CD4-positive, alpha-beta T cell treated with Interleukin-21 for 1 hour (primary cell): ENCODE measurements at regions not wholly inside any gene's neighbourhood (a gene's known extent, or its start where the extent isn't known, plus 50 kb on each side); places are given as distances from the start of the nearest gene placed in this dataset.

Experiments
- DNase-seq: peaks from one replicate; pipeline ENCODE4 v3.0.0-alpha.2; 2020

DNA sequence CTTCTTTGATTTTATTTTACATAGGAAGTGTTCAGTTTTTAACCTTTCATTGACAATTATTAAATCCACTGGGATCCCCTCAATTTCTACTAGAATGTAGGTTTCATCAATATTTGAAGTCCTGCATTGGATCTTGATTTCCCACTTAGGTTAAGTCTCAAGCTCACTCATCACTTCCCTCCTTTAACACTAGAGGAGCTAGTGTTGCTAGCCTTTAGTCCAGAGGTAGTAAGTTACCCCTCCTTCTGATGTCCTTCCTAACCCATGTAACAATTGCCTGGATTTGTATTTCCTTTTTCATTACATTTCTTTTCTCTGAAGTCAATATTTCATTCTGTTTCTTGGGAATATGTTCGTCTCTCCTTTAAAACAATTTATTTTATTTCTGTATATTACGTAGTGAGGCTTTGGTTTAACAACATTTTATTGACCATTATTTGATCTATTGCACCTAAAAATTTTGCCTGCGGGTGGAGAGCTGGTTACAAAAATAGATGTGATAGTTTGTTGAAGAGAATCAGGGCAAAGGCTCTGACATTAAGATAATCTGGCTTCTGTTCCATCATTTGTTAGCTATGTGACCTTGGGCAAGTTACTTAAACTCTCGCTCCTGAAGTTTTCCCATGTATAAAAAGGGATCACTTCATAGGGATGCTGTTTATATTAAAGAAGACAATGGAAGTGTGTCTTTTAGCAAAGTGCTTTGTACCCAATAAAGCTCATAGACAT lies 833.0 kb downstream of the SLC4A3 start:
- DNase-seq: no peak

DNA sequence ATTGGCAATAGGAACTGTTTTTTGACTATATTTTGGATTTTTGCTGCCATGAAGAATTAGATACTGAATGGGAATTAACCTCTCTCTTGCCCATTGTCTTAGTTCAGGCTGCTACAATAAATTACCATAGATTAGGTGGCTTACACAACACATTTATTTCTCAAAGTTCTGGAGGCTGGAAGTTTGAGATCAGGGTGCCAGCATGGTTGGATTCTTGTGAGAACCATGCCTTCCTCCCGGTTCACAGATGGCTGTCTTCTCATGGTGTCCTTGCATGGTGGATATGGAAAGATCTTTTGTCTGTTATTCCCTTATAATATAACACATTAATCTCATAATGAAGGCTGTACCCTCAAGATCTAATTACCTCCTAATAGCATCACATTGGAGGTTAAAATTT lies 836.4 kb downstream of the SLC4A3 start:
- no peak for DNase-seq

DNA sequence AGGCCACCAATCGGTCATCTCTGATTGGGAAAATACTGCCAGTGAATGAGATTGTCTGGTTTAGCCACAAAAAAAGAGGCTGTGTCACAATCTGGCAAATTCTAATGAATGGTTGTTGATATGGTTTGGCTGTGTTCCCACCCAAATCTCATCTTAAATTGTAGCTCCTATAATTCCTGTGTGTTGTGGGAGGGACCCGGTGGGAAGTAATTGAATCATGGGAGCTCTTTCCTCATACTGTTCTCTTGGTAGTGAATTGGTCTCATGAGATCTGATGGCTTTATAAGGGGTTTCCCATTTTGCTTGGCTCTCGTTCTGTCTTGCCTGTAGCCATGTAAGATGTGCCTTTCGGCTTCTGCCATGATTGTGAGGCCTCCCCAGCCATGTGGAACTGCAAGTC lies 838.3 kb downstream of the SLC4A3 start:
- DNase-seq: no peak

DNA sequence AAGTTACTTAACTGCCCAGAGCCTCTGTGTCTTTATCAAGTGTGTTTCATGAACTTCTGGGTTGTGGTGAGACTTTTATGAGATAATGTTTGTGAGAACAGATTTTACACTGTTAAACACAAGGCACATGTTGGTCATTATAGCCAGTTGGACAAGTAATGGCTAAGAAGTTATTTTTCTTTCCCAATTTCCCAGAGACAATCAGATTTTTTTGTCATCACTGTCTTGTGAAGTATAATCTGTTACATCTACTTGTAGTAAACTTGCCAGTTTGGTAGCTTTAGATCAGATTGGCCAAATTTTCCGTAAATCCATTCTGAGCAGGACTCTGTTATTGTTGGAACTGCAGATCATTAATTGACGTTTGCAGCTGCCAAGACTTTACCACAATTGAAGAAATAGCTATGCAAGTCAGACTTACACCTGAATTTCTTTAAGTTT lies 838.8 kb downstream of the SLC4A3 start:
- no peak for DNase-seq

DNA sequence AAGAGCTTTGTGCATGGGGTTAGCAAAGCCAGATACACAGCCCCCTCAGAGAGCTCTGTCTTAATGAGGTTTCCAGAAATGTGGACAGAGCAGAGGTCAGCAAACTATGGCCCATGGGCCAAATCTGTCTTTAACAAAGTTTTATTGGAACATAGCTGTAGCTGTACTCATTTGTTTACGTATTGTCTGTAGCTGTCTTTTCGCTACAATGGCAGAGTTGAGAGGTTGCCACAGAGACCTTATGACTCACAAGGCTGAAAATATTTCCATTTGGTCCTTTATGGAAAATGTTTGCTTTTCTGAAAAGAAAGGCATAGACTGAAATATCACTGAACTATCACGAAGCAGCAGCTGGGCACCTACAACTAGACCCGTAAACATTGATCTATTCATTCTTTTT lies 841.8 kb downstream of the SLC4A3 start:
- no peak for DNase-seq

DNA sequence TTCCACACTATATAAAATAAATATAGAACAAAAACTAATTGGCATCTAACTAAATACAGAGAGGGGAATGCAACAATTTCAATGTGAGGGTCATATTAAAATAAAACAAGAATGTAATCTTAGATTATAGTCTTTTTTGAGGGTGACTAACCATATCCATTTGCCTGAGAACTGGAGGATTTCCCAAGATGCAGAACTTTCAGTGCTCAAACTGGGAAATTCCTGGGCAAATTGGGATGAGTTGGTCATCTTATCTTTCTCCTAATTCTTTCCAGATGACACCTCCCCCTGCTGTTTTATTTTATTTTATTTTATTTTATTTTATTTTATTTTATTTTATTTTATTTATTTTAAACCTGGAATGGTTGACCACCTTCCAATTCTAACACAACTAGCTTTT lies 846.2 kb downstream of the SLC4A3 start:
- DNase-seq: no peak

DNA sequence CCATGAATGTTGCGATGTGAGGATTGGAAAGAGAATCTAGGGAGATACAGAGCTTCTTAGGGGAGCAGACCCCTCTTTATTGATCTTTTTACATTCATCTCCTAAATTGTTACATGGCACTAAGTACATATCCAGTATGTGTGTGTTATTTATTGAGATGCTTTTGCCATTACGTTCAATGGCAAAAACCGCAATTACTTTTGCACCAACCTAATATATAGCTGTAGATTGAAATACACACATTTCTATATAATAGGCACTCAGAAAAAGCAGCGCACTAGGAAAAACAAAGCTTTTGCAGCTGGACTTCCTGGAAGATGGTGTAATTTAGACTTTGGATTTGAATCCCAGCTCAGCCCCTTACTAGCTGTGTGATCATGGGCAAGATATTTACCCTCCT lies 849.4 kb downstream of the SLC4A3 start:
- no peak for DNase-seq

DNA sequence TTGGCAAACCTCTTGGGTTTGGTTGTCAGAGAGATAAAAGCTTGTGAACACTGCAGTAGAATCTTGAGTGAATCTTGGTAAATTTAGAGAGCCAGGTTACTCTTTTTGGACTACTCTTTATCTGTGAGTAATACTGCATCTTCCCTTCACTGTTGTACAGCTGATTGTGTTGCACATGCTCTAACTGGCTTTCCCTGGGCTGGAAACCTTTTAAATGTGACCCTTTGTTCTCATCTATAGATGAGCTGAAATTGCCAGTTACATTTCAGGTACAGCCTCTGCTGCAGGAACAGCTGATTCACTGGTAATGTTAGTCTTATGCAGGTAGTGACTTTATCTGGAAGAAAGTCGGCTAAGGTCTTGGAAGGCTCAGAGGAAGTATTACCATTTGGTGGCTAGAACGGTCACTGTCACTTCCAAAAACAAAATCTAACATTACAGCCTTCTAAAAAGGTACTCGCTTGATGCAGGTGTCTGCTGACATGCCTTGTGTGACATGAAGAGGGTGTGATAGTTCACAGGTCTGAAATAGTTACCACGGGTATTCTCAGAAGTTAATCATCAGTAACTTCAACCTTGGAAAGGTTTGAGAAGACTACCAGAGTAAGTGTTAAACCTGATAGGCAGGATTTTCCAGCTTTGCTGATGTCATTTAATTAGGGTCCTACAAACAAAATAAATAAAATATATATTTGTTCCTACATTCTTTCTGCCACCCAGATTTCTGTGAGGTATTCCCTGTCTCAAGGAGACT lies 851.1 kb downstream of the SLC4A3 start:
- DNase-seq: no peak

DNA sequence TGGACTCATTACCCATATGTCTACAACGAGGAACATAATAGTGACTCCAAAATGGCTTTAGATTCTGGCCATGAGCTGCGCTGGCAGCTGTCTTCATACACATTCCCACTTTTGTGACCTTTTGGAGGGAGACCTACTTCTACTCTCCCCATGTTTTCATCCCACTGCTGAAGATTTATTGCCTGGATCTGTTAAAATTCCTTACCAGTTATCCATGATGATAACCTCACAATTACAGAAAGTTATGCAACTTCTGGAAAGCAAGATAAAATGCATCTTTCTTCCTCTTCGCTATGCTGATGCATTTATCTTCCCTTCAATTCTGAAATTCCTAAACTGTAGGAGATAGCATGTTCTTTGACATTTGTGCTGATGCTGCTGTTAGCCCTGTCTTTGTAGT lies 855.3 kb downstream of the SLC4A3 start:
- DNase-seq: no peak

DNA sequence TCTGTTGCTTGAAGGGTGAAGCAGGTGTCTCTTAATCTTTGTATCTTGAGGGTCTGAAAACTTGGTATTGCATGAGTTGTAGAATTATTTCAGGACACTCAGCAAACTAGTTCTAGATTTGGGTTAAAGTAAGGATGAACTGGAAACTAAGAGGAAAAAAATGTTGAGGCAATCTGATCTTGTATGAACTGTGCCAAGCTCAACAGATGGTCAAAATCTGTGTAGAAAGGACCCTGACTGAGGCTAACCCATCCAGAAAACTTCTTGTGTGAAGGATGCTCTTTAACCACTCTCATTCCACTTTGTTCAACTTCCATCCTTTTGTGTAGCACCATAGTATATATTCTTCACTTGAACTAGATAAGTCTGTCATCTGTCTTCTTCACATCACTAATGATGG lies 861.7 kb downstream of the SLC4A3 start:
- DNase-seq: no peak

DNA sequence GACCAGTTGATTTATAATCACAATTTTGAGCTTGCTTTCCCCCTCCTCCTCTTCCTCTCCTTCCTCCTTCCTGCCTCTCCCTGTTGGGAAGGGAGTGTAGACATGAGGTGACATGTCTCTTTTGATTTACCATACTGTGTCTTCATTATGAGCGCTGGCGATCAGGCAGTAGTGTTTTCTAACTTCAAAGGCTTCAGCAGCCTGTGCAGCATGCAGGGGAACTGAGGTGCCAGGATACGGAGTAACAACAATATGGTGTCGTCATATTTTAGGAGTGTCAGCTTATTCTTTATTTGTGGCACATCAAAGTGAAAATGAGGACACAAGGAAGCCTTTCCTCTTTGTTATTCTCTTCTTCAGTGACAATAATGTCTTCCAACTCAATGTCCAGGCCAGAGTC lies 864.2 kb downstream of the SLC4A3 start:
- no peak for DNase-seq

DNA sequence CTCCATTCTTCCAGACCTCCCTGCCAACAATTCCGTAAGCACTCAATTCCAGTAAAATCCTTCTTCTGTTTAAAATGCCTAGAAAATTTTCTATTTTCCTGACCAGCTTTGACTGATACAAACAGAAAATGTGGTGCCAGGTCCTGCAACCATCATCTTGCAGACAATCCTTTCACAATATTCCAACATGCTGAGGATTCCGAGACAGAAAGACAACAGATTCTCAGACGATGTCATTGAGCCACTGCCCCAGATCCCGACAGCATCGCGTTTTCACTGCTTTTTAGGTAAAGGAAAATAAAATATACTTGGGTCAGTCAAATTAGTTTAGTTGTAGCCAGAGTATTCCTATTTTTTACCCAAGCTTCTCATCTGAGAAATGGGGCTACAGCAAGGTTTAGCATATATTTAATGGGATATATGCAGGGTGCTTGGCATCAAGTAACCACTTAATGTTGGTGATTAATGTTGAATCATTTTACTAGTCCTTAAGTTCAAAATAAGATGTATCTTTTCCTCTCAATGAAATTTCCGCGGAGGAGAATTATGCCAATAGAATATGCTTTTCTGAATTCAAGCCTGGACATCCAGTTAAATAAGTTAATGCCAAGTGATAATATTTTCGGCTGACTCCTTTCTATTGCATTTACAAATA lies 866.6 kb downstream of the SLC4A3 start:
- no peak for DNase-seq

DNA sequence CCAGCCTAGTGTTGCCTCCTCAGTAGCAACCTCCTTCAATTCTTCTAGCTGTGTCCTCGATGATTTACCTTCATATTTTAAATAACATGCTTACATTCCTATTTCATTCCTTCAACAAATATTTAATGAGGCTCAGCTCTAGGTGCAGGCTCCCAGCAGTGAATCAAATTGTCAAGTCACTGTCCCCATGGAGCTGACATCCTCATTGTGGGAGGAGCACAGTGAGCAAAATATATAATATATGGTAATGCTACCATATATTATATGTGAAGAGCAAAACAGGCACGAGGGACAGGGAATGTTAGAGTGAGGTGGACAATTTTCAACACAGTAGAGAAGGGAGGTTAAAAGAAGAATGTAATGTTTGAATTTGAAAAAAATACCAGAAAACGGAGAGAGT lies 869.1 kb downstream of the SLC4A3 start:
- DNase-seq: no peak

DNA sequence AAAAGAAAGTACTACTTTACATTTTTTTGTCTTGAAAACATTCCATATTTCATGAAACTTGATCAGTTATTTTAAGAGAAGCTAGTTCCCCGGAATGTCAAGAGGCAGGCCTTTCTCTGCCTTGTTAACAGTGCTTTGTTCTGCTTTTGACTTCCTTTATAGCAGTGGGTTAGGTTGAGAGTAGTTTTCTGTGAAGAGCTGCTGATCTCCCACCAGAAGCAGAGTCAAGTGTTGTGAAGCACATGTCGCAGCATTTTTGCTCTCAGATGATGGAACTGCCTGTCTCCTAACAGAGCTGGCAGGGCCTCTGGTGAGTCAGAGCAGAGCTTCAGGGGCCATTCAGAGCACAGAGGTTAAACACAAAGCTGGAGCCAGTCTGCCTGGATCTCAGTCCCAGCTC lies 871.8 kb downstream of the SLC4A3 start:
- DNase-seq: no peak

DNA sequence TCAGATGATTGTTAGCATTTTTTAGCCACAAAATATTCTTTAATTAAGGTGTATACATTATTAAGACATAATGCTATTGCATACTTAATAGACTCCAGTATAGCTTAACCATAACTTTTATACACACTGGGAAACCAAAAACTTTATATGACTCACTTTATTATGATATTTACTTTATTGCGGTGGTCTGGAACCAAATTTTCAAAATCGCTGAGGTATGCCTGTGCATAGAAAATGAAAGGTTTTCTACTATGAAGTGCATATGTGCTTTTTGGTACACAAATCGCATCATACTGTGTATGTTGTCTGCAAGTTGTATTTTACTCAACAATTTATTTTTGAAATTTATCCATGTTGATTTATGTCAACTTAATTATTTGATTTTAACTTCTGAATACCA lies 875.1 kb downstream of the SLC4A3 start:
- DNase-seq: no peak

DNA sequence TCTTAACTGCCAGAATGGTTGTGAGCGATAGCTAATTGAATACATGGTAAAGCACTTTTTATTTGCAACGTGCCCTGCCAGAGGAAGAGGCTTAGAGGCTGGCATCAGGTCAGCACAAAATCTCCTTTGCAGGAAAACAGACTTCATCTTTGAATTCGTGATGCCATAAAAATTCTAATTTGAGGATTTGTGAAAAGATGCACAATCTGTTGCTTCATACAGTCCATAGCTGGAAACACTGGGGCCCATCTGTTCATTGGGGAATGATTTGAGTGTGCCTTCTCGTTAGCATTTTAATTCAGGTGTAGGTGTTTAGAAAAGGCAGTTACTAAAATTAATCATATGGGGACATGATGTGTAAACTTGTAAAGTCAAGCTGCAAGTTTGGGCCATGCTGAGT lies 876.0 kb downstream of the SLC4A3 start:
- no peak for DNase-seq

DNA sequence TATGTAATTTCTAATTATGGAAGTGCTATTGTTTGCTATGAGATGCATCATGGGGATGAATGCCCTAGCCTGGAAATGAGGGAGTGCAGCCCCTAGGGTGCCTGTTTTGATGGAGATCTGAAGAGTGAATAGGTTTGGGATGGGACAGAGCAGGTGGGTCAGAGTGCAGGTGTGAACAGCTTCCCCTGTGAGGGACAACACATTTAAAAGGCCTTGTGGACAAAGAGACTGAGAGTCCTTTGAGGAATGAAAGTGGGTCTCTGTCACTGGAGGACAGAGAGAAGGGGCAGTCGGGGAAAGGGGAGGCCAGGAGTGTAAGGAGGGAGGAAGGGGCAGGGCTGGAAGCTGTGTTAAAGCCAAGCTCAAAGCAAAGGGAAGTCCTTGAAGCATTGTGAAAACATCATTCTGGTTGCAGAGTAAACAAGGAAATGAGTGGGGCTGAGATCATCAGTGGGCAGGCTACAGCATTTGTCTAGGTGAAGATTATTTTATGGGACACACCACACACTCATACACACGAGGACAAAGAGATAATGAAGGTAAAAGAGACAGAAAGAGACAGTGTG lies 877.6 kb downstream of the SLC4A3 start:
- no peak for DNase-seq

DNA sequence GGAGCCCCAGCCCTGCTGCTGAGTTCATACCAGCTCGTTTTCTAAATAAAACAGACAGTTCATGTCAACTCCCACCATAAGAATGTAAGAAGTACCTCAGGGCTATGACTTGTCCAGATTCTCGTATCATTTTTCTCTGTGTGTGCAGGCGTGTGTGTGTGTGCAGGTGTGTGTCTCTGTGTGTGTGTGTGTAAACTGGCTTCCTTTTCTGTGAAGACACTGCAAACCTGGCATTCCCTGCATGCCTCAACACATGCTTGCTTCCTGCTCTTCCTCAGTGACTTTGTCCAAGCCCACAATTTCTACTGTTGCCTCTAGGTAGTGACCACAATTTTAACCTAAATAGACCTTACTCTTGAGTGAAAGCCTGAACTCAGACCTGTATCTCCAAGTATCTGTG lies 879.0 kb downstream of the SLC4A3 start:
- DNase-seq: no peak

DNA sequence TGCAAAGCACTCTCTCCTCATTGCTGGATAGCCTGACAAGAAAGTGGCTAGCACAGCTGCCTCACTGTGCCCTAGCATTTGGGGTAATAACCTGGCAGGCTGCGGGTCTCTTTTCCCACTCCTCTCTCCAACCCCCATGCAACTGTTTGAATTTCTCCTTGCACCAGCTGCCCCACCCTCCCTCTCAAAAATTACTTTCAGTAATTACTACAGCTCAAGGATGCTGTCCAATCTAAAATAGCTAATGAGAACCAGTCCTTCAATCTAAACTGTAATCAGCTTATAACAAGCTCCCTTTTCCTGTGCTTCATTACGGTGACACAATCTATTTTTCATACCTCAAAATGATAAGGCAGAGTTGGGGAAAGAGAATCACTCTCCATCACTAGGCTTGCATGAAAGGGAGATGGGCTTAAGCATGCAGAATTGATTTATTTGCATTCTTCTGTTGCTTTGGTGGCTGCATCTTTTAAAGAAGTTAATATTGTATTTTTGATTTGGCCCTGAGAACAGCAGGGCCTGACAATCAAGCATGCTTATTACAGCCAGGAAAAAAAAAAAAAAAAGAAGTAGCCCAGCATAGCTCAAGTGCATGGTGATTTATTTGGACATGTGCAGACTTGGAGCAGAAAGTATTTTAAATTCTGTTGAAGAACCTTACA lies 881.8 kb downstream of the SLC4A3 start:
- DNase-seq: no peak

DNA sequence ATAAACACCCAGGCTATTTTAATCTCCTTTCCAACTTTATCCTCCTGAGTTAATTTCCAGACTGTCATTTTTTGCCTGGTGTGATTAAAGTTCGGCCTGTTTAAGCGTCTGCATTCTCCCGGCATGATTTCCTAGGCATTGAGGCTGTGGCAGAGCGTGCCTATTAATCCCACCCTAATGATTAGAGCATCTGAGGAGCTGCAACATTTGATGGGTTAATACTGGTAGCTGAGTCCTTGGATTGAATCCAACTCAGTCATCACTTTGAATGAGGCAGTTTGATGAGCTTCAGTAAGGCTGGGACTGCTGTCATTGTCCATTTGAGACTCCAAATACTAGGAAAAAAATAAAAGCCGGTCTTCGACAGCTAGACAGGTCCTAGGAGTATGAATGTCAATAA lies 882.5 kb downstream of the SLC4A3 start:
- DNase-seq: no peak

DNA sequence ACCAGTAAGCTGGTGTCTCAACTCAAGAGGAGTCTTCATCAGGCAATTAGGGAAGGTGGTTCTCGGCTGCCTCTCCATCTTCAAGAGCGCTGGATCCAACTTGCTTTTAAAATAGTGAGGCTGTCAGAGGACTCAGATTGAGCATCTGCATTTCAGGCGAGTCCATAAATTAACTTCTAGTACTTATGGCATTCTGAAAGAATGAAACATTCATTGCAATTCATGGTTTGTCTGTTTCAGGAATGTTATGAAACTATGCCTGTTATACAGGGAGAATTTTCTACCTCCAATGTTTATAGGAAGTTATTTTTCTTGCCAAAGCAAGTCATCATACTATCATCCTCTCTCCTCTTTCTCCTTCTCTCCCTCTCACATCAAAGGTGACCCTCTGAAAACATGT lies 883.2 kb downstream of the SLC4A3 start:
- DNase-seq: no peak

DNA sequence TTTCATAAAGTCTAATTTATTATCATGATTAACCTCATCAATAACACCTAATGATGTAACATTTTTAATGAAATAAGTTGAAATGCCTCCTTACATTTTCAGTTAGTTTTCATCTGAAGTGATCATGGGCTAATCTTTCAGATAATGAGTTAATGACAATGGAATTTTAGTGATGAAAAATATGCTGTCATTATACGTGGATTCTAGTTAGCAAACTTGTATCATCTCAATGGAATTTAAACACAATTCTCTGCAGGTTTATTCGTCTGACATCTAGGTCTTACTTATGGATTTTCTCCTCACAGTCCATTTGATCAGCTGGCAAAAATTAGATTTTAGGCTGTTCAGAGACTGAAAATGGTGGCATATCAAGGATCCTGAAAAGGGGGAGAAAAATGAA lies 885.0 kb downstream of the SLC4A3 start:
- DNase-seq: no peak

DNA sequence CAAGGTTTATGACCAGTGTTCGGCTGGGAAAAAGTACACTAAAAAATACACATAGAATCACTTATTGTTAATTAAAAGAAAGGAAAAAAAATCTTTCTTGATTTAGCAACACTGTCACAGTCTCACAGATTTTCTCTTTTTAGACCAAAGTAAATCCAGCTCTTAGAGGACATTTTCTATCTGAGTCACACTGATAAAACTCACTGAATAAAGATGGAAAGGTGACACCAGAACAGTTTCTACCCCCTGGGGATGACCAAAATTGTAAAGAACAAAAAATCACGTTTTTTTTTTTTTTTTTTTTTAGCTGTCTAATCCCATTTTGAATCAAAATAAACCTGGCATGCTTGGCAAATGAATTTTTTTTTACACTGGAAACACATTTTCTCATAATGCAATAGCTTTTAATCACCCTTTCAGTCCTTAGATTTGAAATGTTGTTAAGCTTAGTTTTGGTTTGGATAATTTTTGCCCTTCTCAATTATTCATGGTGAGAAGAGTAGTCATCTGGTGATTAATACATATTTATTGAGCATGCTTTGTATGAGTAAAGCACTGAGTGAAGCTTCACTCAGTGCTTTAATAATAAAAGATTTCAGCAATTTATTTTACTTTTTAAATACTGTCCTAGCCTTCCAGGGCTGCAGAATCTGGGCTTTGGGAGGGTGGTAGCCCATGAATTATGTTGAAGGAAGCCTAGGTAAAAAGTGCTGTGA lies 886.3 kb downstream of the SLC4A3 start:
- DNase-seq: no peak
